ENCODE measurements at regions not wholly inside any gene's neighbourhood (a gene's known extent, or its start where the extent isn't known, plus 50 kb on each side); places are given as distances from the start of the nearest gene placed in this dataset.

- TF ChIP-seq CTCF (IDR thresholded peaks at IDR 0.05) = no peak
- no peak for TF ChIP-seq EZH2phosphoT487 (IDR thresholded peaks at IDR 0.05)
- no peak for TF ChIP-seq EZH2 (IDR thresholded peaks at IDR 0.05)
Measured at GRCh38 chr15:35850284-35850683, 304.3 kb upstream of the DPH6 start.

All from neural progenitor cell (in vitro differentiated cells).